Epithelial cell of esophagus (primary cell): ENCODE measurements at regions not wholly inside any gene's neighbourhood (a gene's known extent, or its start where the extent isn't known, plus 50 kb on each side); places are given as distances from the start of the nearest gene placed in this dataset.
A peak's percentile ranks its signal among the peaks of the same experiment; 100 is the strongest.

Source experiments
- DNase-seq: peaks from one replicate; pipeline ENCODE4 v3.0.0; 2010; ENCODE audit warnings: low read depth
- H3K4me3 ChIP-seq: 2 replicates; pipeline ENCODE4 v1.5.1; 2011; ENCODE audit warnings: mild to moderate bottlenecking, low read length, control low read depth
- CTCF ChIP-seq: IDR thresholded peaks from 2 replicates; pipeline ENCODE4 v1.5.1; 2011; ENCODE audit warnings: low read depth, mild to moderate bottlenecking, low read length, control low read depth, inconsistent platforms; ENCODE audit not compliant: insufficient read depth; ENCODE audit errors: missing control alignments

- no peak for DNase-seq
- TF ChIP-seq CTCF: no peak
- no peak overlapping the region for H3K4me3 ChIP-seq
These were observed 208.8 kb upstream of the ALG10 start for GRCh38 chr12:33813536-33813935.

DNA sequence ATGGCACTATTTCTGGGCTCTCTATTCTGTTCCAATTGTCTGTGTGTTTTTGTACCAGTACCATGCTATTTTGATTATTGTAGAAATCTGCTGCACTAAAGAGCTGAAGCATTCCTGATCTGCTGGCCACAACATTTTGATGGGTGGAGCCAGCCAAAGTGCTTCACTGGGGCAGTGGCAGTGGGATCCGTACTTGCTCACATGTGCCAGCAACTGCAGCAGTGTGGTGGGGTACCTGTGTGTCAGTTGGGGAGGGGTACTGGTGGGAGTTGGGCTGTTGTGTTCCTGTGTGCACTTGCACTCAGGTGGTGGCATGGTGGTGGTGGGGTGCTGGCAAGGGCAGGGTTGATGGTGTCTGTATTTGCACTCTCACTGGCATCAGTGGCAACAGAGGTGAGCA lies 204.6 kb upstream of the ALG10 start:
- no peak for TF ChIP-seq CTCF
- DNase-seq: no peak
- H3K4me3 ChIP-seq: no peak overlapping the region

DNA sequence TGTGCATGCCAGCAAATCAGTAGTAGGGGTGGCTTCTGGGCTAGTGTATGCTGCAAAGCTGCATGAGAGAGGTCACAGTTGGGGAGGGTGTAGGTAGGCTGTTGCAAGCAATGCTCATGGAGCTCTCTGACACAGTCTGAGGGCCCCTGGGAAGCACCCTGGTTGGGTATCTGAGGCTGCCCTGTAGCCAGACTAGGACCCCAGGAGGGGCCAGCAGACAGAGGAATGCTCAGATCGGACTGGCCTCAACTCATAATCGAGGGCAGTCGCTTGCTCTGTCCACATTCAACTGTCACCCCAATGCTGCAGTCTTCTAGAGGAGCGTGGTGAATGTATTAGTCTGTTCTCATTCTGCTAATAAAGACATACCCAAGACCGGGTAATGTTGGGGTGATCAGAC lies 204.0 kb upstream of the ALG10 start:
- H3K4me3 ChIP-seq: no peak overlapping the region
- no peak for TF ChIP-seq CTCF
- DNase-seq: no peak

- no peak overlapping the region for H3K4me3 ChIP-seq
- no peak for TF ChIP-seq CTCF
- DNase-seq: peak; percentile 32
These were observed 196.9 kb upstream of the ALG10 start for GRCh38 chr12:33825442-33825841.

DNA sequence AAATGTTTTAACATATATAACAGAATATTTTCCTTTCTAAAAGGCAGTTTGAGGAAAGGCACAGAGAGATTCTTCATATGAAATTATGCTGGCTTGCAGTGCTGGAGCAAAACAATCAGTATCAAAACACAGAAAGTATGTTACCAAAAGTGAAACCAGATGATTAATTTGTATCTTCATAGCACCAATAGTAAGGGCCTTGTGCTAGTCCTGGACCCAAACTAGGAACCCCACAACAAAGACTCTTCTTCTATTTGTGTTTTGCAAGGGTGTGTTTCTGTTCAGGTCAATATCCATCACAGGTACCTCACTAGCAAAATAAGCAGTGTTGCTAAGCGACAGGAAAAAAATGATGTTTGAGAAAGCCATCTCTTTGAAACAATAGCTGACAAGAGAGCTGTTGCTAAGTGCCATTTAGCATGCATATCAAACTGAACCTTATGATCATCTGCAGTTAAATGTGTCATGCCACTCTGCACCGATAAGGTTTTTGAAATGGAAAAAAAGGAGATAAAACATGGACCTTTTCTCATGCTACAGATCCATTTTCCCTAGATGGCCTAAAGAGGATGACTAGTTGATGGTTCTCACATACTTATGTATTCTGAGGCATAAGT lies 196.2 kb upstream of the ALG10 start:
- no peak for TF ChIP-seq CTCF
- DNase-seq: no peak
- H3K4me3 ChIP-seq: no peak overlapping the region

- DNase-seq: peak; percentile 29
- no peak overlapping the region for H3K4me3 ChIP-seq
- no peak for TF ChIP-seq CTCF
These were observed 194.0 kb upstream of the ALG10 start for GRCh38 chr12:33828326-33828725.

DNA sequence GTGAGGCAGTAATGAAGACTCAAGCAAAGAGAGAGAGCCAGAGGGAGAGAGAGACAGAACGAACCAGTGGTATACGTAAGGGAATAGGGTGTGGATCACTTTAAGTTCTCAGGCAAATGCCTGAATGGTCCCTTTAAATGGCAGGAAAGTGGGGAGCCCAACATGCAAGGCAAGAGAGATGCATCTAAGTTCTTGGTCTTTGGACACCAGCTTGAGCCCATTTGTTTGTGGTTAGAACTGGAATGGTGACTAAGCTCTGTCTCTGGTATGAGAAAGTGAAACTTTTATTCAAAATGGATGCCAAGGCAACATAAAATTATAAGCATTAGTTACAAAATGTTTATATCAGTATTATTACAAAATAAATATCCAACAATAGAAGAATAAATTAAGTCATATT lies 192.2 kb upstream of the ALG10 start:
- no peak for DNase-seq
- no peak overlapping the region for H3K4me3 ChIP-seq
- no peak for TF ChIP-seq CTCF
